SIG-M5 treated with dmso at 0.1 percent for 504 hours (cell line): ENCODE measurements at regions not wholly inside any gene's neighbourhood (a gene's known extent, or its start where the extent isn't known, plus 50 kb on each side); places are given as distances from the start of the nearest gene placed in this dataset.
"Not testable (repeated sequence)": the region's sequence is repeated elsewhere in the genome, so short reads cannot be mapped to it uniquely, and the experiment has no call there.

Experiments used
- DNase-seq: peaks from one replicate; lab custom pipeline; 2025; ENCODE audit not compliant: unreplicated experiment; lab: John Stamatoyannopoulos, UW

DNA sequence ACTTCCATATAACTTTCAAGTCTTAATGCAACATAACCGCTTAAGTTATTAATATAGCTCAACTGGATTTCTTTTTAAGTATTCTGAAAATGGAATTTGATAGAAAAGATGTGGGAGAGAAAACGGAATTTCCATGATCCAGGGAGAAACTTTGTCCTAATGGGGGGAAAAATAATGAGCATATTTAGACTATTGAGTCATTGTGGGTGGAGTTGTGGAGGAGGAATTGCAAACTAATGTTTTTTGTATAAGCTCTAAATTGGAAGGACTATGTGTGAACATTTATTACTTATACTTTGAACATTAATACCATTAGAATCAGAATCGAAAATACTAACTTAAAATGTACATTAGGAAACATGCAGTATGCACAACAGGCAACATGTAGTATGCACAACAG lies 159.9 kb upstream of the NEGR1 start:
- no peak for DNase-seq

DNA sequence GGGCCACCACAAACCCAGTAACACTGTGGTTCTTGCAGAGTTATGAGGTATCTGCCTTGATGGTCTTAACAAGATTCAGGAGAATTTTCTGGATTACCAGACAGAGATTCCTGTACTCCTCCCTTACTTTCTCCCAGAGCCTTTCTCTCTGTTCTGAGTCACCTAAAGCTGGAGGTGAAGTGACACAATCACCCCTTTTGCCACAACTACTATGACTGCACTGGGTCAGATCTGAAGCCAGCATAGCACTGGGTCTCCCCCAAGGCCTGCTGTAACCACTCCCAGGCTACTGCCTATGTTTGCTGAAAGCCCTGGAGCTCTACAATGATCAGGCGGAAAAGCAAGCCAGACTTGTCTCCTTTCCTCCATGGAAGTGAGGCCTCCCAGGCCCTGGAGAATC lies 156.7 kb upstream of the NEGR1 start:
- DNase-seq = no peak

DNA sequence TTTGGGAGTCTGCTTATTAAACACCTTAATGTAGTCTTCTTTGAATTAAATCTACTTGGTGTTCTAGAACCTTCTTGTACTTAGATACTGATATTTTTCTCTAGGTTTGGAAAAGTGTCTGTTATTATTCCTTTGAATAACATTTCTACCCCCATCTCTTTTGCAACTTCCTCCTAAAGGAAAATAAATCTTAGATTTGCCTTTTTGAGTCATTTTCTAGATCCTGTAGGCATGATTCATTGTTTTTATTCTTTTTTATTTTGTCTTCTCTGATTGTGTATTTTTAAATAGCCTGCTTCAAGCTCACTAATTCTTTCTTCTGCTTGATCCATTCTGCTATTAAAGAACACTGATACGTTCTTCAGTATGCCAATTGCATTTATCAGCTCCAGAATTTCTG lies 155.9 kb upstream of the NEGR1 start:
- no peak for DNase-seq

DNA sequence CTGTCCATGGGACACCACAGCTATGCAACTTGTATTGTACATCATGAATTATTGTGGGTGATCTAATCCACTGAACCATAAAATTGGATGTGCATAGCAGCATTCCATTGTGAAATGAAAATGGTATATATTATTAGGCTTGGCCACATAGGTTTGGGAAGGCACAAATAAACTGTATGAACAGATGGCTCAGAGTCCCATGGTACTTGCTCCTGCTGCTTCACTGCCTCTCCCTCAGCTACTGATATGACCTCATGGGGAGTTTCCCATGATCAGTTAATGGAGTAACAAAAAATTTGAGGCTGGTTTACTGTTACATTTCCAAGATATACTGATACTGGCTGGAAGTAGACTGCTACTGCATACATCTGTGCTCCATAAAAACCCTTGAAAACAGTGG lies 152.7 kb upstream of the NEGR1 start:
- no peak for DNase-seq

DNA sequence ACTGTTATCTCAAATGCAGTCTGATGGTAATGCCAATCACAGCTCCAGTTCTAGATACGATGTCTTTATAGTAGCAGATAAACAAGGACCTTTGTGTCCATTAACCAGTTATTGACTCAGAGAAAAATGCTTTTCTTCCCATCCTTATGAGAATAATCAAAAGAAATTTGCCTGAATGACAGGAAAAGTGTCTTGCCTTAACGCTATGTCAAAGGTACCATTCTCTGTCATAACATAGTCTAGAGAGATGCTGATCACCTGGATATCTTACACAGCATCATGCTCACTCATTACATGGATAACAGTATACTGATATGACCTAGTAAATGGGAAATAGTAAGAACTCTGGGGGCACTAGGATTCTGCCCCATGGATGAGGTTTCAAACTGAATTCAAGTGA lies 151.7 kb upstream of the NEGR1 start:
- DNase-seq = no peak

DNA sequence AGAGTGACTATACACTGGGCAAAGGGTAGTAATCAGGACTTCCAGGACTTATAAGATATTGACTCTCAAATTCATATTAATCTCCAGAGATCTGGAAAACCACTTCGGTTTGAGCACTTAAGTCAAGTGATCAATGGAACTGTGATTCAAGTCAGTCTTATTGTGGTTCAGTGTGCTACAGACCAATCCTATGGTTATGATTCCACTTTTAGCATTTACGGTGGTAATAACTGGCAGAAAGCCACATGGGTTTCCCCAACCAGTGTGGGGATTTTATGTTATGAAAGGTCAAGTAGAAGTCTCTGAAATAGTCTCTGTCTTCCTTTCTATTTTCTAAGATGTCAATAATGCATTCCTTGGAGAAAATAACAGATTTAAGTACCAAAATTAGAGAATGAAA lies 151.3 kb upstream of the NEGR1 start:
- DNase-seq = no peak

DNA sequence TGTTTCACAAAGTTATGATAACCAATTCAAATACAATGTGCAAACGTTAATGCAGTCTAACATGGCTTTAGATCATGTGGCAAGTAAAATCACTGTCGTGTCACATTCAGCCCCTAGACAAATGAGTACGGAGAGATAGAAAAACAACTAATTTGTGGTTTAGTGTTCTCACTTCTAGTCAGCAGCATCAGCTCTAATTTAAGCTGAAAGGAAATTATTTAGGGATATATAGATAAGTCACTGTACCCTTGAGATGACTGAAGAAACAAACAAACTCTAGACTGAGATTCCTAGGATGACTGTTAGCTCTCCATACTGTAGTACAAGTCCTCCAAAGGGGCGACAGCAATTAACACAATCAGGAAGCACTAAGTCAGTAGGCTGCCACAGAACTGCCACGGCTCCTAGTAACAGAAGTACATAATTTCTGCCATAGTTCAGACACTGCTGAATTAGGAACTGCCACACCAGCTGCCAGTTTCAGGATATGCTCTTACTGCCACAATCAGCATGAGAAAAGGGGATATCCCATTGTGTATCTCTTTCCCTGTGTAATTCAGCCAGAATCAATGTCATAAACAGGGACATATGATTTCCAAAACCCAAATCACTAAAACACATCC lies 150.4 kb upstream of the NEGR1 start:
- no peak for DNase-seq

DNA sequence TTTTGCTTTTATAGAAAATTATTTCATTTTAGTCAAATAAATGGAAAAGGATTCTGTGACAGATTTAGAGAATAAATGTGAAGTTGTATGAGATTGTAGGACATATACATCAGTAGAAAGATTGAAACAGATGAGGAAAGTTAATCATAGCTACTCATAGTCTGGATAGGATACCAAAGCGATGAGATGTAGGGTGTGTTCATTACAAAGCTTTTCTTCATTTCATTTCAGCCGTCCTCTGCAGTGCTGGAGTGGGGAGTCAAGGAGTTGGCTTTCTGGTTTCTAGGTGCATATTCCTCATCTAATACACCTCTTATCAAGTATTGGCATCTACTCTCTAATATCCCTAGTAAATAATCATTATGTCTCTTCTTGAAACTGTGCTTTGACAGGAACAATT lies 149.5 kb upstream of the NEGR1 start:
- DNase-seq = no peak

DNA sequence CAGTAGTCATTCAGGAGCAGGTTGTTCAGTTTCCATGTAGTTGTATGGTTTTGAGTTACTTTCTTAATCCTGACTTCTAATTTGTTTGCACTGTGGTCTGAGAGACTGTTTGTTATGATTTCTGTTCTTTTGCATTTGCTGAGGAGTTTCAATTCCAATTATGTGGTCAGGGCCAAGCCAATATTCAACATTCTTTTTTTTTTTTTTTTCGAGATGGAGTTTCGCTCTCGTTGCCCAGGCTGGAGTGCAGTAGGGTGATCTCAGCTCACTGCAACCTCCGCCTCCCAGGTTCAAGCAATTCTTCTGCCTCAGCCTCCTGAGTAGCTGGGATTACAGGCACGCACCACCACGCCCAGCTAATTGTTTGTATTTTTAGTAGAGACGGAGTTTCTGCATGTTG lies 145.9 kb upstream of the NEGR1 start:
- DNase-seq = not testable (repeated sequence)

DNA sequence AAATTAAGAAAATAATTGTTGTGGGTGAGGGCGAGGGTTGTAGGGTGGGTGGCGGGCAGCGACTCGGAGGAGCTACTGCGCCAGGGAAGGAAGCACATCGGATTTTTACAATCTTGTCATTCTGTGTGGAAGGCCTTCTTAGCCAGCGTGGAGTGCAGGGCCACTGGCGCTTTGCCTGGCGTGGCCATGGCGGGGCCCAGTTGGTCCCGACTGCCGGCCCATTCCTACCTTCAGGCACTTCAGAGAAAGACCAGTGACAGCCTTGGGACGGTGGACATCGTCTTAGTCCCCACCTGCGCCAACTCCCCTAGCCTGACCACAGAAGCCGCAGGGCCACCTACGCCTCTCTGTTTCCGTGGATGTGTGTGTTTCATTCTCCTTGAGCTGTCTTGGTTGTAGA lies 136.9 kb upstream of the NEGR1 start:
- no peak for DNase-seq

DNA sequence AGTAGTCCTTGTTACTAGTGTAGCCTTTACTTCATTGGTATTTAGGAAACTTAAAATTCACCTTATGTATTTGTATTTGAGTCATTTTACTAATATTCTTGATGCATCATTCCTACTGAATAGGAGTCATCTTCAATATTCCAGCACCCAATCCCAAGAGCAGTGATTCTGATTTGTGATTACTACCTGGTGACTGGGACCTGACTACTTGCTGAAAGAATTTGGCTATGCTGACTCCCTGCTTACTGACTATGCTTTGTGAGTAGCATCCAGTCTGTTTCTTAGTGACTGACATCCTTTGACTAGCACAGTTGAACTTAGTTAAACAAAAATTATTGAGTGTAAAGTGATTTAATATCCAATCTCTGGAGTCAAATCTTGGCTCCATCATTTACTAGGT lies 129.9 kb upstream of the NEGR1 start:
- DNase-seq = no peak

DNA sequence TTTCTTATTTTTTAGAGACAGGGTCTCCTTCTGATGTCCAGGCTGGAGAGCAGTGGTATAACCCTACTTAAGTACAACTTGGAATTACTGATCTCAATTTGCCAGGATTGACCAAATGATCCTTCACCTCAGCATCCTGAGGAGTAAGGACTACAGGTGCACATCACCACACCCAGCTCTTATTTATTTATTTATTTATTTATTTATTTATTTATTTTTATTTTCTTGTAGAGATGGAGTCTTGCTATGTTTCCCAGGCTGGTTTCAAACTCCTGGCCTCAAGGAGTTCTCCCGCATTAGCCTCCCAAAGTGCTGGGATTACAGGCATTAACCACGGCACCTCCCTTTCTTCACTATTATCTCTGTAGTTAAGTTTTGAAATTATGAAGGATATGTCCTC lies 117.5 kb upstream of the NEGR1 start:
- DNase-seq = no peak

DNA sequence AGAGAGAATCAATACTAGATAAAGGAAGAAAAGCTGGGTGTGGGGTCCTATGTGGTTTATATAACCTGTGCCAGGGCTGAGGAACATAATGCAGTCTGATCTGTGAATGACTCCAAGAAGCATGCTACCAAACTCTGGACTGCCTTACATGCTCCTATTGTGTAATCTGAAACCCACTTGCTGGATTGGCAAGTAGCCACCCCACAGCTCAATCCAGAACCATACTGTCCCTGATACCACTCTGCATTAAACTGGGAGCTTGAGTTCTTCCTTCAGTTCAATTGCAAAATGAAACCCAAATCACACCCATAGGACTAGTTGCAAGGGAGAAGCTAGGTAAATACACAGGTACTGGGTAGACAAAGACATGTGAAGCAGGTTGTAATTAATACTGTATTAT lies 115.4 kb upstream of the NEGR1 start:
- DNase-seq = no peak

DNA sequence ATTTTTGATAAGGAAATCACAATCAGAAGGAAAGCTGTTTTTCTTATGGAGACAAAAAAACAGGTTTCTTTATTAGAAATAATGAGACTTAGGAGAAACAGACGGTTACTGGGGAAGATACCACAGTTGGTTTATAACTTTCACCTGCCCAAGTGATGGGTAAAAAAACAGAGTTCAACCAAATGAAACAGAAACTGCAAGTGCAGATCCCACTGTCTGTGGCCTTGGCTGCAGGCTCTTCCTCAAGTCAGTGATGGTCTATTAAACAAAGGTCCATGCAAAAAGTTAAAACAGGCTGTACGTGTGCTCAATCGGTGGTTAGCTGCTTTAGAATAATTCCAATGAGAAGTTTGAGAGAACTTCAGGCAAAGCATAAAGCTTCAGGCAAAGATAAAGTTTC lies 112.1 kb upstream of the NEGR1 start:
- DNase-seq = no peak

DNA sequence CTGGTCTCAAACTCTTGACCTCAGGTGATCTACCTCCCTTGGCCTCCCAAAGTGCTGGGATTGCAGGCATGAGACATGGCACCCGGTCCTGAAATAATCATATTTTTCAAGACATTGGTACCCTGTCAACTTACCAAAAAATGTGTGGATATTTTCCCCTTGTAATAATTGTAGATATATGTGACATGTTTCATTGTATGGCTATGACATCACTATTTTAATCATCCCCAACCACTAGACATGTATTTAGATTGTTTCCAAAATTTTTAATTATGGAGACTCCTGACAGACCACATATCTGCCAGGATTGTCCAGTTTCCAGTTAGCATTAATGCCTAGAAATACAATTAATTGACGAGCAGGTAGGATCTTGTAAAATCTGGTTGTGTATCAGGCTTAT lies 96.7 kb upstream of the NEGR1 start:
- DNase-seq = no peak

DNA sequence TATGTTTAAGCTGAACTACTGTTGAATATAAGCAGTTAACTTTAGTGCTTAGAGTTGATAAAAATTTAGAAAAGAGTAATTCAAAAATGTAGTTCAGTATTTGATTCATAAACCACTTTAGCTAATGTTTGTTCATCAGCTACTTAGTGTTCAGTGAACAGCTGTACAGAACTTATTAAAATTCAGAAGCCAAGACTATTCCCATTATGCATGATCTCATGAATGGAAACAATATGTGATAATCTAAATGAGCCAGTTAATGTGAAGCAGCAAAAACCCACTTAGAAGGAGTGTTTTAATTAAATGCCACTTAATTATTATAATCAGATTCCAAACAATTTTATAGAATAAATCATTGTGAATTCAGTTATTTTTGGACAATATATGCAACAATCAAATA lies 92.9 kb upstream of the NEGR1 start:
- no peak for DNase-seq

DNA sequence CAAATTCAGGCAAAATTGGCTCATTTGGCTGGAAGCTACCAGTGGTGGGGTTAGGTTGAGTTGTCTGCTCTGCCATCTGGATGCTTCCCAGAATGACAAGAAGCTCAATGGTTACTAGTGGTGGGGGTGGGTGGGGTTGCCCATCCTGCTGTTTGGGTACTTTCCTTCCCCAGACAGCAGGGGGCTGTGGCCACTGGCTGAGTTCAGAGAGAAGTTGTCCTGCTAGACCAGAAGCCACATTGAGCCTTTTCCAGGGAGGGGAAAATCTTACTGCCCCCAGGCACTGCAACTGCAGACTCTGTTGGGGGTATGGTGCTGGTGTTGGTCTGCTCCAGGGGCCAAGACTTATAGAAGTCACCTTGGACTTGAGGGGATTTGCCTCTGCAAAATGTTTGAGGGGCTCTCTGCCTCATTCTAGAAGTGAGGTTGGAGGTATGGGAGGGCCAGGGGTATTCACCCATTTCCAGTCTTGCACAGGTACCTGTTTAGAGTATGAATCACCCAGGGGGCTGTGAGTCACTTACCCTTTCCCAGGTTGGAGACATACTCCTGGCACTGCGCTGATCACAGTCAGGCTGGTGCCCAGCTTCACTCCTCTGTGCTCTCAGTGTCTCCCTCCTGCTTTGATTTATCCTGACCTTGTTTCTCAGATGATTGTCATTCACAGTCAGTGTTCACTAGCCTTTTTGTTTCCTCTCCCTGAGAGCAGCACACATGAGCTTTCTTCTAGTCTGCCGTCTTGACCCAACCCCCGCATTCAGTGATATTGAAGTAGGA lies 89.1 kb upstream of the NEGR1 start:
- no peak for DNase-seq

DNA sequence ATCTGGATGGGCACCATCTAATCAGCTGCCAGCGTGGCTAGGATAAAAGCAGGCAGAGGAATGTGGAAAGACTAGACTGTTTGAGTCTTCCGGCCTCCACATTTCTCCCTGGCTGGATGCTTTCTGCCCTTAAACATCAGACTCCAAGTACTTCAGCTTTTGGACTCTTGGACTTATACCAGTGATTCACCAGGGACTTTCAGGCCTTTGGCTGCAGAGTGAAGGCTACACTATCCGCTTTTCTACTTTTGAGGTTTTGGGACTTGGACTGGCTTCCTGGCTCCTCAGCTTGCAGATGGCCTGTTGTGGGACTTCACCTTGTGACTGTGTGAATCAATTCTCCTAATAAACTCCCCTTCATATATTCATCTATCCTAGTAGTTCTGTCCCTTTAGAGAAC lies 88.5 kb upstream of the NEGR1 start:
- not testable (repeated sequence) for DNase-seq

DNA sequence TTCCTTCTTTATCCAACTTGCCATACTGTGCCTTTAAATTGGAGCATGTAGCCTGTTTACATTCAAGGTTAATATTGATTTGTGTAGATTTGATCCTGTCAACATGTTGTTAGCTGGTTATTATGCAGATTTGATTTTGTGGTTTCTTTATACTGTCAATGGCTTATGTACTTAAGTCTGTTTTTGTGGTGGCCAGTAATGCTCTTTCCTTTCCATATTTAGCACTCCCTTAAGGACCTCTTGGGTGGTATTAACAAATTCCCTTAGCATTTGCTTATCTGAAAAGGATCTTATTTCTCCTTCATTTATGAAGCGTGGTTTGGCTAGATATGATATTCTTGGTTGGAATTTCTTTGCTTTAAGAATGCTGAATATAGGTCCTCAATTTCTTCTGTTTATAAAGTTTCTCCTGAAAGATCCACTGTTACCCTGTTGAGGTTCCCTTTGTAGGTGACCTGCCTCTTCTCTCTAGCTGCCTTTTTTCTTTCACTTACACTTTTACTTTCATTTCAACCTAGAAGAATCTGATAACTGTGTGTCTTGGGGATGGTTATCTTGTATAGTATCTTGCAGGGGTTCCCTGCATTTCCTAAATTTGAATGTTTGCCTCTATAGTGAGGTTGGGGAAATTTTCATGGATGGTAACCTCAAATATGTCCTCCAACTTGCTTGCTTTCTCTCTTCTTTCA lies 86.9 kb upstream of the NEGR1 start:
- DNase-seq = no peak

DNA sequence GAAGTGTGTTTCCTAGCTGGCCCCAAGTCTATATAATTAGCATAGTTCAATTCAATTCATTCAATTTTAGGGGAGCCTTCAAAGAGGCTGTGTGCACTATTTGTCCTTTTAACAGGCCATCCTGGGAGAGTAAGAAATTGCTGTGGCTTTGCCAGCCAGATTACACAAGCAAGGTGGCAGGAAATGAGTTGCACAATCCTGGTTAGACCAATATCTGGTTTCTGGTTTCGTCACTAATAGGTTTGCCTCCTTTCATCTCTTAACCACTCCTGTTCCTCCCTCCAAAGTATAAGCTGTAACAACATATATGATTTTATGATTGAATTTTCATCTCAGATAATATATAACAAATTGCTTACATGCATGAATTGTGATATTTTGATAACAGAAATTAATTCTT lies 84.1 kb upstream of the NEGR1 start:
- peak; percentile 65 for DNase-seq

DNA sequence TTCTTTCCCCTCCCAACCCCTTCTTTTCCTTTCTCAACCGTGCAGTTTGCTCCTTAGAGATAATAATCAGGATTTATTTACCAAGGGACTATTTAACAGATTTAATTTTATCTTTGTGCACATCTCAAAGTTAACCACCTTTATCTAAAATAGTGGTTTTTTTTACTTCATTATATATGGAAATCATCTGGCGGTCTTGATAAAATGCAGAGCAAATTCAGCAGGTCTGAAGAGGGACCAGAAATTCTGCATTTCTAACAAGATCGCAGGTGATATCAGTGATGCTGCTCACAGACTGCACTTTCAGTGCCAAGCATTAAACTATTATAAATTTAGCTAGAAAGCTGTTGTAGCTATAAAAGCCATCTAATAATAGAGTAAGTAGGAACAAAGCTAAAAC lies 83.4 kb upstream of the NEGR1 start:
- DNase-seq = no peak

DNA sequence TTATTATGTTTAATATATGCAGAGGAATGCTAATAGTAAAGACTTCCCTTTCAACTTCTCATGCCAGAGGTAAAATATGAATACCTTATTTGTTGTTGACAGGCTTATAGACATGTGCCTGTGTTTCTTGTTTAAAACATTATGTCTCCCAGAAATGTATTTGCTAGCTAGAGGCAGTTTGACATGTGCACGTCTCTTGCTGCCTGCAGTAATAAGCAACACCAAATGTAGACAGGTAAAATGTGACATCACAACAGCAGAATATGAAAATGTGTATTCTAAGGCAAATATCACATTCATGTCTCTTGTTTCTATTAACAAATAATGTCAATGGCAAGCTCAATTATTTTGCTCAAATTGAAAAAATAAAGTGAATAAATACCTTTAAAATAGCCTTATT lies 80.2 kb upstream of the NEGR1 start:
- no peak for DNase-seq
